ENCODE measurements at regions not wholly inside any gene's neighbourhood (a gene's known extent, or its start where the extent isn't known, plus 50 kb on each side); places are given as distances from the start of the nearest gene placed in this dataset.

DNA sequence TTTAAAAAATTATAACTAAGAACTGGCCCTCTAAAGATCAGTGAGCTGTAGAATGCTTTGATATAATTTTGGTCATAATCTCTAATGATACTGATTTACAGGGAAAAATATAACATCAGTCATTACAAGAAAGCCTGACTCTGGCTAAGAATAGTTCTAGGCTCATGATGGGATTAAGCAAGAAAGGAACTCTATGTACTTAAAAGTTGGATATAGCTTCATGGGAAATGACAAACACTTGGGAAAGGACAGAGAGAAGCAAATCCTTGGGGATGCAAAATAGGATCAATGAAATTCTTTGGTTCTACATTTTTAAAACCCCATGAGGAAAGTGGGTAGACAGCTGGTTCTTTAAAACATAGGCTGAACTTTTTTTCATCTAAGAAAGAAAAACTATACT is 472.7 kb upstream of the NR2F2 start:
- H3F3A ChIP-seq (ENCODE audit: low read depth) = no peaks in the 10 kb centered on the region
- H3K4me1 ChIP-seq (ENCODE audit: insufficient read depth, low read length, poor library complexity, severe bottlenecking) = peaks cover 11% of the 10 kb centered on the region
- no peak overlapping the region for H3K9ac ChIP-seq (ENCODE audit: low read depth, low read length, poor library complexity, severe bottlenecking)
- H3K9me3 ChIP-seq (ENCODE audit: insufficient read depth, low read depth, low read length) = no peaks in the 10 kb centered on the region
- H3K27me3 ChIP-seq (ENCODE audit: insufficient read depth, low read length, poor library complexity, severe bottlenecking) = no peaks in the 10 kb centered on the region
- no peaks in the 10 kb centered on the region for H4K20me1 ChIP-seq (ENCODE audit: insufficient read depth, low read length, poor library complexity, severe bottlenecking)
- no peaks in the 10 kb centered on the region for H3K36me3 ChIP-seq (ENCODE audit: insufficient read depth, low read length)
- H3K4me3 ChIP-seq (ENCODE audit: low read length, poor library complexity, severe bottlenecking) = no peak overlapping the region
- no peaks in the 10 kb centered on the region for H3K79me2 ChIP-seq (ENCODE audit: insufficient read depth, low read length)
- H3K9me2 ChIP-seq (replicated peaks; ENCODE audit: low read depth, low read length) = no peaks in the 10 kb centered on the region
- no peak for TF ChIP-seq EZH2phosphoT487 (IDR thresholded peaks at IDR 0.05; ENCODE audit: borderline replicate concordance)
- TF ChIP-seq, protein P1, sequence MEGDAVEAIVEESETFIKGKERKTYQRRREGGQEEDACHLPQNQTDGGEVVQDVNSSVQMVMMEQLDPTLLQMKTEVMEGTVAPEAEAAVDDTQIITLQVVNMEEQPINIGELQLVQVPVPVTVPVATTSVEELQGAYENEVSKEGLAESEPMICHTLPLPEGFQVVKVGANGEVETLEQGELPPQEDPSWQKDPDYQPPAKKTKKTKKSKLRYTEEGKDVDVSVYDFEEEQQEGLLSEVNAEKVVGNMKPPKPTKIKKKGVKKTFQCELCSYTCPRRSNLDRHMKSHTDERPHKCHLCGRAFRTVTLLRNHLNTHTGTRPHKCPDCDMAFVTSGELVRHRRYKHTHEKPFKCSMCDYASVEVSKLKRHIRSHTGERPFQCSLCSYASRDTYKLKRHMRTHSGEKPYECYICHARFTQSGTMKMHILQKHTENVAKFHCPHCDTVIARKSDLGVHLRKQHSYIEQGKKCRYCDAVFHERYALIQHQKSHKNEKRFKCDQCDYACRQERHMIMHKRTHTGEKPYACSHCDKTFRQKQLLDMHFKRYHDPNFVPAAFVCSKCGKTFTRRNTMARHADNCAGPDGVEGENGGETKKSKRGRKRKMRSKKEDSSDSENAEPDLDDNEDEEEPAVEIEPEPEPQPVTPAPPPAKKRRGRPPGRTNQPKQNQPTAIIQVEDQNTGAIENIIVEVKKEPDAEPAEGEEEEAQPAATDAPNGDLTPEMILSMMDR (conservative IDR thresholded peaks at IDR 0.05; ENCODE audit: low read length) = no peak
- H3K4me2 ChIP-seq (ENCODE audit: low read depth, low read length, poor library complexity, severe bottlenecking) = no peak overlapping the region
- H2AFZ ChIP-seq (ENCODE audit: low read length) = no peak overlapping the region

DNA sequence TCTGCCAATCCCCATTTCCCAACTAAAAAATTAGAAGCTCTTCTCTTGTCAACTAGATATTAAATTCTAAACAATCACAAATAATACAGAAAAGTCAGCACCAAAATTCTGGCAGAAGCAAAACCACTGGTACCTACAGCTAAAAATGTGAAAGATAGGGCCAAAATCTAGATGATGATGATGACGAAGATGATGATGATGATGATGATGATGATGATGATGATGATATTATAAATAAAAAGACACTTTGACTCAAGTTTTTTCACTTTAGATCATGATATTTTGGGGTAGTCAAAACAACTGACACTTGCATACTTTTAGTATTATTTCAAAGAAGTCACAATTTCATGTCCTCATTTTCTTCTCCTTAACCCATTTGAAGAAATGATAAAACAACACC is 470.1 kb upstream of the NR2F2 start:
- Histone ChIP-seq H3K4me2 (ENCODE audit: low read depth, low read length, poor library complexity, severe bottlenecking) (no peak overlapping the region), H2AFZ (ENCODE audit: low read length) (no peak overlapping the region), H3K27me3 (ENCODE audit: insufficient read depth, low read length, poor library complexity, severe bottlenecking) (no peaks in the 10 kb centered on the region), H3K79me2 (ENCODE audit: insufficient read depth, low read length) (no peaks in the 10 kb centered on the region), H3K36me3 (ENCODE audit: insufficient read depth, low read length) (no peaks in the 10 kb centered on the region), H3K9ac (ENCODE audit: low read depth, low read length, poor library complexity, severe bottlenecking) (no peak overlapping the region), H3K9me3 (ENCODE audit: insufficient read depth, low read depth, low read length) (no peaks in the 10 kb centered on the region), H3K4me3 (ENCODE audit: low read length, poor library complexity, severe bottlenecking) (no peak overlapping the region), H3K4me1 (ENCODE audit: insufficient read depth, low read length, poor library complexity, severe bottlenecking) (peaks cover 15% of the 10 kb centered on the region), H3K9me2 (replicated peaks; ENCODE audit: low read depth, low read length) (no peaks in the 10 kb centered on the region), H4K20me1 (ENCODE audit: insufficient read depth, low read length, poor library complexity, severe bottlenecking) (no peaks in the 10 kb centered on the region), H3F3A (ENCODE audit: low read depth) (no peaks in the 10 kb centered on the region)
- TF ChIP-seq, protein P1 (conservative IDR thresholded peaks at IDR 0.05; ENCODE audit: low read length) = no peak
- no peak for TF ChIP-seq EZH2phosphoT487 (IDR thresholded peaks at IDR 0.05; ENCODE audit: borderline replicate concordance)

DNA sequence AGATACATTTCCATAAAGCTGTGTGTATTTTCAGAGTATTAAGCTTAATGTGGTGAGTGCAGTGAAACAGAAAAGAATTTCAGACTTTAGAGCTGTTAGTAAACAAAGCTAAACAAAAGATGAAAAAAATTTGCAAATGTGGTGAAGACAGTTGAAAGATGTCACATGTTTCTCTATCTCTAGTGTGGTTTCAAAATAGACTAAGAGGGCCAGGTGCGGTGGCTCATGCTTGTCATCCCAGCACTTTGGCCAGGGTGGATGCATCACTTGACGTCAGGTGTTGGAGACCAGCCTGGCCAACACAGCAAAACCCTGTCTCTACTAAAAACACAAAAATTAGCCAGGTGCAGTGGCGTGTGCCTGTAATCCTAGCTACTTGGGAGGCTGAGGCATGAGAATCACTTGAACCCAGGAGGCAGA is 466.0 kb upstream of the NR2F2 start:
- H3K36me3 ChIP-seq (ENCODE audit: insufficient read depth, low read length) = no peaks in the 10 kb centered on the region
- H3K4me2 ChIP-seq (ENCODE audit: low read depth, low read length, poor library complexity, severe bottlenecking) = no peak overlapping the region
- H4K20me1 ChIP-seq (ENCODE audit: insufficient read depth, low read length, poor library complexity, severe bottlenecking) = no peaks in the 10 kb centered on the region
- H2AFZ ChIP-seq (ENCODE audit: low read length) = no peak overlapping the region
- TF ChIP-seq, protein P1 (conservative IDR thresholded peaks at IDR 0.05; ENCODE audit: low read length) = no peak
- TF ChIP-seq EZH2phosphoT487 (IDR thresholded peaks at IDR 0.05; ENCODE audit: borderline replicate concordance) = no peak
- no peak overlapping the region for H3K4me3 ChIP-seq (ENCODE audit: low read length, poor library complexity, severe bottlenecking)
- H3K9me3 ChIP-seq (ENCODE audit: insufficient read depth, low read depth, low read length) = no peaks in the 10 kb centered on the region
- no peak overlapping the region for H3K9ac ChIP-seq (ENCODE audit: low read depth, low read length, poor library complexity, severe bottlenecking)
- H3F3A ChIP-seq (ENCODE audit: low read depth) = 0 out of 2 replicates have a peak, but pooled peaks cover 4% of the 10 kb centered on the region
- no peaks in the 10 kb centered on the region for H3K9me2 ChIP-seq (replicated peaks; ENCODE audit: low read depth, low read length)
- H3K27me3 ChIP-seq (ENCODE audit: insufficient read depth, low read length, poor library complexity, severe bottlenecking) = no peaks in the 10 kb centered on the region
- H3K4me1 ChIP-seq (ENCODE audit: insufficient read depth, low read length, poor library complexity, severe bottlenecking) = peaks cover 43% of the 10 kb centered on the region
- H3K79me2 ChIP-seq (ENCODE audit: insufficient read depth, low read length) = no peaks in the 10 kb centered on the region
